PC-3 (cell line): ENCODE measurements at regions not wholly inside any gene's neighbourhood (a gene's known extent, or its start where the extent isn't known, plus 50 kb on each side); places are given as distances from the start of the nearest gene placed in this dataset.

Source experiments
- CTCF ChIP-seq: fragments of 300-600 bp; sonication (generic); conservative IDR thresholded peaks from 2 replicates; pipeline ENCODE4 v1.5.1; 2017; ENCODE audit warnings: antibody characterized with exemption, low read depth, mild to moderate bottlenecking, low read length
- EZH2 ChIP-seq: fragments of 300-600 bp; sonication (generic); IDR thresholded peaks from one replicate; pipeline ENCODE4 v1.6.1; 2017; ENCODE audit warnings: antibody characterized with exemption, mild to moderate bottlenecking, low read length; ENCODE audit not compliant: unreplicated experiment

- no peak for TF ChIP-seq CTCF
- TF ChIP-seq EZH2, result no peak
These were observed 296.1 kb downstream of the PTPRC start for GRCh38 chr1:198934901-198935305.
